ENCODE measurements at regions not wholly inside any gene's neighbourhood (a gene's known extent, or its start where the extent isn't known, plus 50 kb on each side); places are given as distances from the start of the nearest gene placed in this dataset.

- no peak for TF ChIP-seq POLR2AphosphoS5 (IDR thresholded peaks at IDR 0.05; ENCODE audit: borderline replicate concordance, low read depth, low read length)
- no peak for TF ChIP-seq EZH2 (IDR thresholded peaks at IDR 0.05)
- no peak for TF ChIP-seq FOXP2 (optimal IDR thresholded peaks at IDR 0.05; ENCODE audit: control extremely low read depth, extremely low read length, insufficient read depth)
Observed at GRCh38 chr2:217429981-217430500, 570.2 kb upstream of the TNP1 start.

All from SK-N-MC (cell line).